ENCODE measurements at regions not wholly inside any gene's neighbourhood (a gene's known extent, or its start where the extent isn't known, plus 50 kb on each side); places are given as distances from the start of the nearest gene placed in this dataset.

GRCh38 chr13:21823416-21823815 is 152.5 kb downstream of the FGF9 start:
- DNase-seq, result no peak

GRCh38 chr13:21823949-21824348 is 153.1 kb downstream of the FGF9 start:
- DNase-seq, result no peak

- no peak for DNase-seq
These were observed 154.3 kb downstream of the FGF9 start for GRCh38 chr13:21825186-21825585.

- no peak for DNase-seq
These were observed 154.9 kb downstream of the FGF9 start for GRCh38 chr13:21825801-21826200.

- DNase-seq, result peak; percentile 71
These were observed 155.5 kb downstream of the FGF9 start for GRCh38 chr13:21826214-21827015.

GRCh38 chr13:21831654-21832324 is 160.9 kb downstream of the FGF9 start:
- DNase-seq, result no peak

- no peak for DNase-seq
These were observed 163.0 kb downstream of the FGF9 start for GRCh38 chr13:21833921-21834320.

- no peak for DNase-seq
These were observed 163.6 kb downstream of the FGF9 start for GRCh38 chr13:21834521-21834920.

- DNase-seq, result no peak
These were observed 166.4 kb downstream of the FGF9 start for GRCh38 chr13:21837288-21837687.

GRCh38 chr13:21837841-21838551 is 167.1 kb downstream of the FGF9 start:
- DNase-seq, result peak; percentile 45

- no peak for DNase-seq
These were observed 175.7 kb downstream of the FGF9 start for GRCh38 chr13:21846605-21847004.

GRCh38 chr13:21849323-21849722 is 178.4 kb downstream of the FGF9 start:
- DNase-seq, result peak; percentile 81

GRCh38 chr13:21850013-21851006 is 179.4 kb downstream of the FGF9 start:
- DNase-seq, result no peak

- no peak for DNase-seq
These were observed 181.2 kb downstream of the FGF9 start for GRCh38 chr13:21852043-21852442.

- no peak for DNase-seq
These were observed 182.9 kb downstream of the FGF9 start for GRCh38 chr13:21853779-21854178.

- no peak for DNase-seq
These were observed 197.9 kb downstream of the FGF9 start for GRCh38 chr13:21868823-21869222.

GRCh38 chr13:21871382-21871781 is 200.5 kb downstream of the FGF9 start:
- DNase-seq, result no peak

- peak; percentile 37 for DNase-seq
These were observed 201.0 kb downstream of the FGF9 start for GRCh38 chr13:21871919-21872318.

- DNase-seq, result no peak
These were observed 201.9 kb downstream of the FGF9 start for GRCh38 chr13:21872795-21873194.

- DNase-seq, result no peak
These were observed 204.2 kb downstream of the FGF9 start for GRCh38 chr13:21875116-21875515.

GRCh38 chr13:21879263-21879914 is 208.5 kb downstream of the FGF9 start:
- DNase-seq, result no peak

GRCh38 chr13:21882766-21883165 is 211.9 kb downstream of the FGF9 start:
- peak; percentile 97 for DNase-seq
